NCI-H1417 (cell line): ENCODE measurements at regions not wholly inside any gene's neighbourhood (a gene's known extent, or its start where the extent isn't known, plus 50 kb on each side); places are given as distances from the start of the nearest gene placed in this dataset.
A peak's percentile ranks its signal among the peaks of the same experiment; 100 is the strongest.
"Not testable (repeated sequence)": the region's sequence is repeated elsewhere in the genome, so short reads cannot be mapped to it uniquely, and the experiment has no call there.

Experiments
- DNase-seq, 3 experiments: peaks; one replicate each; lab custom pipeline; 2025; lab: John Stamatoyannopoulos, UW

- DNase-seq, result no peak
These were observed 96.0 kb upstream of the CCDC80 start for GRCh38 chr3:112736805-112737566.

- no peak for DNase-seq
These were observed 95.4 kb upstream of the CCDC80 start for GRCh38 chr3:112736386-112736785.

- DNase-seq, result no peak
These were observed 95.0 kb upstream of the CCDC80 start for GRCh38 chr3:112735926-112736325.

- peak; percentile 54 to 79 (median 55) for DNase-seq
These were observed 93.9 kb upstream of the CCDC80 start for GRCh38 chr3:112734736-112735350.

GRCh38 chr3:112734171-112734570 lies 93.2 kb upstream of the CCDC80 start:
- no peak for DNase-seq

GRCh38 chr3:112730210-112730609 lies 89.3 kb upstream of the CCDC80 start:
- DNase-seq, result no peak

GRCh38 chr3:112721231-112721630 lies 80.3 kb upstream of the CCDC80 start:
- no peak for DNase-seq

GRCh38 chr3:112718967-112719366 lies 78.0 kb upstream of the CCDC80 start:
- no peak for DNase-seq

- DNase-seq, result no peak
These were observed 77.6 kb upstream of the CCDC80 start for GRCh38 chr3:112718516-112718915.

GRCh38 chr3:112709911-112710310 lies 69.0 kb upstream of the CCDC80 start:
- DNase-seq, result no peak

GRCh38 chr3:112699436-112699978 lies 58.6 kb upstream of the CCDC80 start:
- DNase-seq, result no peak

GRCh38 chr3:112698442-112698841 lies 57.5 kb upstream of the CCDC80 start:
- DNase-seq, result not testable (repeated sequence)

- peak; percentile 17 to 75 (median 38) for DNase-seq
These were observed 55.3 kb upstream of the CCDC80 start for GRCh38 chr3:112696244-112696643.

GRCh38 chr3:112695377-112696108 lies 54.6 kb upstream of the CCDC80 start:
- DNase-seq, result not testable (repeated sequence)

- not testable (repeated sequence) for DNase-seq
These were observed 54.0 kb upstream of the CCDC80 start for GRCh38 chr3:112694906-112695305.

GRCh38 chr3:112693186-112693585 lies 52.2 kb upstream of the CCDC80 start:
- DNase-seq, result no peak
